RCC 7860 (cell line): ENCODE measurements at regions not wholly inside any gene's neighbourhood (a gene's known extent, or its start where the extent isn't known, plus 50 kb on each side); places are given as distances from the start of the nearest gene placed in this dataset.

Experiments used
- DNase-seq: peaks from one replicate; pipeline ENCODE4 v3.0.0-alpha.2; 2015; ENCODE audit warnings: low spot score
- FAIRE-seq: peaks from 2 replicates; lab custom pipeline; 2012; peaks lifted over from hg19 to GRCh38; lab: Jason Lieb, UNC

DNA sequence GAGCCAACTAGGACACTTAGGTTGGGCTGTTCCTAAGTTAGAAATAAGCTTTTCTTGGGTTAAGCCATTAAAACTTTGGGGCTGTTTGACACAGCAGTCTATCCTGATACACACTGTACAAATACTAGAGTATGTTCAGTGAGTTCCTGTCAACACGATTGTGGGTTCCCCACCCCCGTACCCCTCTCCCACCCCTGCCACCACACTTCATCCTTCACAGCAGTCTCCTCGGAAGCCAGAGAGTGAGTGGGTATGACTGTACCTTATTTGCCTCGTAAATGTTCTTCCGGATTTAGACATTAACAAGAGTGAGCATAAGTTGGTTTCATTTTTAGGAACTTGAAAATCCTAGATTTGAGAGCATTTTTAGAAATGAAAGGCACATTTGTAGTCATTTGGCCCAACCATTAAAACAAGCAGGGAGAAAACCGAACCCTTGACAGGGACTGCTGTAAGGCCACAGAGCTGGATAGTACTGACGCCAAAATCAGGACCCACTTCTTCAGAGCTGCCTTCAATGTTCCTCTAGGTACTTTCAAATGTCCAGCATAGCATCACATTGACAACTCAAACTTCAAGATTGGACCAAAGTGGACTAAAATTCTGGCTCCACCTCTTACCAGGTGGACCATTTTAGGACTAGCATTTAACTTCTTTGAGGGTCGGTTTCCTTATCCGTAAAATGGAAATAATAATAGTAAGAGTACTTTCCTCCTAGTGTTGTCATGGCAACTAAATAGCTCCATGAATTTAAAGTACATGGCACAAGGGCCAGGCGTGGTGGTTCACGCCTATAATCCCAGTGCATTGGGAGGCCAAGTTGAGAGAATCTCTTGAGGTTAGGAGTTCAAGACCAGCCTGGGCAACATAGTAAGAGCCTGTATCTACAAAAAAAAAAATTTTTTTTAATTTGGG, 166.3 kb upstream of the SERTAD2 start:
- DNase-seq (no peak), FAIRE-seq (no peak)

DNA sequence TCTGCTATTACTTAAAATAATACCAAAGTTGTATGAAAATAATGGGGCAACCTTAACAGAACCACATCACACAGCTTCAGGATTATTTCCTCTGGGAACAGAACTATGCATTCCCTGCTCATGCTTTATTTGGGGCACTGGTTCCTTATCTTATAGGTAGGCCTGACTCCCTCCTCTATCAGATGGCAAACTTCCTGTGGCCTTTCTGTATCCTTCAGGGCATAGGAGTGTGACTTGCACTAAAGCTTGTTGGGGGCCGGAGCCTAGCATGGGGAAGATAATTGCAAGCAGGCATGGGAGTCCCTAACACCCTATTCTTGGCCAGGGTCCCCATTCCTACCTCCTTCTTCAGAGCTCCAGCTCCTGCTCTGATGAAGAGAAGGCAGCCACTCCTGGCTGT, 167.2 kb upstream of the SERTAD2 start:
- no peak for DNase-seq
- no peak for FAIRE-seq

DNA sequence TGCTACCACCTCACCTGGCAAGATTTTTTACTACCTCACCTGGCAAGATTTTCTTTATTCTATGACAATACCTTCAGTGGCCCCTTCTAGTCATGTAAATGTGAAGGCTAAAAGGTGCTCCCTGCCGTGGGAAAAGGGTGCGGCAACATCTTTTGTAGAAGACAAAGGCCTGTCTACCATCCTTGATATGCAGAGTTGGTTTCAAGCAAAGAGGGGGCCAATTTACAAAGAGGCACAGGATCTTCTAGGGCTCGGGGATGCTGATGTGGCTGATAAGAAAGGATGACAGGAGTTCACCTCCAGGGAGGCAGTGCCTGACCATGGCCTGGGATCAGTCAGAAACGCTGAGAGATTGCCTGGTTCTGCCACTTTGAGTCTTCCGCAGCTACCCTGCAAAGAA, 165.4 kb upstream of the SLC1A4 start:
- FAIRE-seq (no peak), DNase-seq (no peak)

DNA sequence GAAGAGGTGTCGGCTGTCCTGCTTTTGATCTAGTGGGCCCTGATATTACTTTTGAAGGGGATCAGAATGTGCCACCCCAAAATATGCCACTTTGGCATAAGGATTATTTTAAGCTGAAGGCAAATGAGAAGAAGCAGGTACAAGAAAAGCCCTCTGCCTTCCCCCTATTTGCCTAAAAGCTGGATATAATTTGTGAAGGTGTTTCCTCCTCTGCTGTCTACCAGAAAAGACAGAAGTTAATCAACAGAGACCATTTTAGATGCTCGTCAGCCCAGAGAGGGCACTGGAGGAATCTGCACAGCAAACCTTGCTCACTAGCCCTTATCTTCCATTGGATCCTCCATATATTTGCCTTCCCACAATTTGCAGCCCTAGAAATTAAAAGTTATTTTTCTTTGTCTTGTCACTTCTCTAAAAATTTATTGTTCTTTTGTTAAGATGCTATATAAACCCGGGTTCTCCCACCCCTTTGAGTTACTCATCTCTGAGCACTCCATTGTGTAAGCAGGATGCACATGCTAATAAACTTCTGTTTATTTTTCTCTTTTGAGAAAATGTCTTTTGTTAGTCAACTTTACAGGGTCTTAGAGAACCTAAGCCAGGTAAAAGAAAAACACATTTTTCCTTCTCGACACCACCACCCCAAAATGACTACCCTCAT, 163.2 kb upstream of the SLC1A4 start:
- FAIRE-seq (no peak), DNase-seq (no peak)

DNA sequence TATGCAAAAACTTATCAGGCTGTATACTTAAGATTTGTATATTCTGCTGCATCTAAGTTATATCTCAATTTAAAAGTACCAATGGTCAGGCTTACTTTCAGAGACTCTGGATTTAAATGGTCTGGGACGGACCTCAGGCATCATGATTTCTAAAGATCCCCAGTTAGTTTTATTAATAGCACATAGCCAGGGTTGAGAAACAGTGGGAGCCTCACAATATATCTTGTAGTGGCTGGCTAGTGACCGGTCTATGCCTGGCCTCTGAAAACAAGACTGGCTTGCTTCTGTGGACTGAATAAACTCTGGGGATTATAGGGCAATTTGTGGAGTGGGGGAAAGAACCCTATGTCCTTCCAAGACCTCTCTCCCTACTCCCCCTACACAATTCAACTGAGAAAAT, 162.5 kb upstream of the SLC1A4 start:
- FAIRE-seq = no peak
- no peak for DNase-seq

DNA sequence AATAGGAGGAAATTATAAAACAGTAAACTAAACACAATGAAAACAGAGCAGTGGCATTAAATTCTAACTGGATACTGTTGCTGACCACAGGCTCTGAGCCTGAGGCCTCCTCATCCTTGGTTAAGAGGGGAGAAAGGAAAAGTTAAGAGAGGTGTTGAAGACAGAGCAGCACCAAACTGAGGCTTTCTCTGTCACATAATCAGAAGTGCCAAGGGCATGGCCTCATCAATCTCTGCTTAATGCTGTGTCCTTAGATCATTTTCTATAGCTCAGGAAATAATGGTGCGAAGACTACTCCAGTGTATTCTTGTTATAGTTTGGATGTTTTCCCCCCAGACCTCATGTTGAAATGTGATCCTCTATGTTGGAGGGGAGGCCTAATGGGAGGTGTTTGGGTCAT, 160.9 kb upstream of the SLC1A4 start:
- FAIRE-seq = no peak
- no peak for DNase-seq

DNA sequence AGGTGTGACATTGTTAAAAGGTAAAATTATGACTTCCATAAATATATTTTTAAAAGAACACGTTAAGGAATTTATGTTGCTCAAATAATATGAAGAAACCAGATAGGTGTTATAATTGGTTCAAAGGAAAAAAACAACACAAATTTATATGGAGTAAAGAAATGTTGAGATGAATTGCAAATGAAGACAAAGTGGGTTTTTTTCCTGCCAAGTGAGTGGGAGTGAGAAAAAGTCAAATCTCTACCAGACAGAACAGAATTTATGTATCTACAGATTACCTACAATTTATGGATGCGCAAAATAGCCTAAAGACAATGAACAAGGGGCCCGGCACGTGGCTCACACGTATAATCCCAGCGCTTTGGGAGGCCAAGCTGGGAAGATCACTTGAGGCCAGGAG, 159.7 kb upstream of the SLC1A4 start:
- DNase-seq = no peak
- no peak for FAIRE-seq

DNA sequence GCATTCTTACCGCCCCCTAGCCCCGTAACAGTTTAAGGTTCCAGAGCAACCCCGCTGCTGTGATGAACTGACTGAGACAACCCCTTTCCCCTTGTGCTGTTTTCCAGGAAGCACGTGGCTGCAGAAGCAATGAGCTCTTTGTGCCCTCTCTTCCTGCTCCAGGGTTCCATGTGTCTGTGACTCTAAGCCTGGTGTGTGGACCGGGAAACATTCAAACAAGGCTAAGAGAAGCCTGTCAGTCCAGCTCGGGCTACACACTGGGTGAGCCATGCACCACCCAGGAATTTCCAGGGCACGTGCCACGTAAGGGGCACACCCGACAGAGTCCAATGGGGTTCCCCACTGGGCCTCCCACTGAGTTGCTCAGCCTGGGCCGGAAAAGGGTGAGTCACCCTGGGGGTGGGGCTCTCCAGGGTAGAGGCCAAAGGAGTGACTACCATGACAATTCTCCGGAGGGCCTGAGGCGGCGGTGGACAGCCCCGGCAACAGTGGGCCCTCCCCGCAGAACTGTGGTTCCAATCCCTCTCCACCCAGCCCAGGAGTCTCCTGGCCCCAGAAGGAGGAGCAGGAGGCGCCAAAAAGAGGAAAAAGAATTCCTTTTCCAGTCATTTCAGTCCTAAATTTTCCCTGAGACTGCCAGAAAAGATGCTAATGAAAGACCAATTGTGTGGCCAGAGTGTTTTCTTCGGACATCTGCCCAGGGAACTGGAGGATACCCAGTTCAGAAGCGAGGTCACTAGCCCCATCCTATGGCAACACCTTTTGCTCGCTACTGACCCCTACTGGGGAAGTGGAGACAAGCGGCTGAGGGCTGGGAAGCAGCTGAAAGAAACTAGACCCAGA, 157.8 kb upstream of the SLC1A4 start:
- peak; percentile 98 for DNase-seq

DNA sequence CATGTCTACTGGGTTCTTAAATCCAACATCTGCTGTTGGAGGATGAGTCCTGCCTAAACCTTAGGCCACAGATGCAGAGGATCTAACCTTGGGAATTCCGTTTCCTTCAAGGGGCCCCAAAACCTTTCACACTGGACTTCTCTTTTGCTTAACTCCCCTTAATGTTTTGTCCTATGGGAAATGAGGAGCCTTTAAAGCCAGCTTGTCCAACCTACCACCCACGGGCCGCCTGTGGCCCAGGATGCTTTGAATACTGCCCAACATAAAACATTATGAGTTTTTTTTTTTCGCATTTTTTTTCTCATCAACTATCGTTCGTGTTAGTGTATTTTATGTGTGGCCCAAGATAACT, 157.2 kb upstream of the SLC1A4 start:
- DNase-seq (no peak), FAIRE-seq (no peak)

More for the DNA sequence above, 157.8 kb upstream of the SLC1A4 start:
- peak; percentile 87 for FAIRE-seq

DNA sequence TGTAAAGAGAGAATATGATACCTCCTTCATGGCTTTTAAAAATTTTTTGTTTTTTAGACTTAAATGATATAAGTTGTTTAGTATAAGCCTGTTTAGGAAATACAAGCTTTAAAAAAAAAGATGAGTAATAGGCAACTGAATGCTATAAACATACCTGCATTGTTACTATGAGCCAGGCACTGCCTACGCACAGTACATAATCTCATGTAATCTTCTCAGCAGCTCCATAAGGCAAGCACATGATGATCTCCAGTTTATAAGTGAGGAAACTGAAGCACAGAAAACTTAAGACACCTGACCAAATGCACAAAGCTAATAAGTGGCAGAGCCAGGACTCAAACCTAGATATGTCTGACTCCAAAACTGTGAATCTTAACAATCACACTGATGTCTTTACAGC, 156.3 kb upstream of the SLC1A4 start:
- DNase-seq (no peak), FAIRE-seq (no peak)

DNA sequence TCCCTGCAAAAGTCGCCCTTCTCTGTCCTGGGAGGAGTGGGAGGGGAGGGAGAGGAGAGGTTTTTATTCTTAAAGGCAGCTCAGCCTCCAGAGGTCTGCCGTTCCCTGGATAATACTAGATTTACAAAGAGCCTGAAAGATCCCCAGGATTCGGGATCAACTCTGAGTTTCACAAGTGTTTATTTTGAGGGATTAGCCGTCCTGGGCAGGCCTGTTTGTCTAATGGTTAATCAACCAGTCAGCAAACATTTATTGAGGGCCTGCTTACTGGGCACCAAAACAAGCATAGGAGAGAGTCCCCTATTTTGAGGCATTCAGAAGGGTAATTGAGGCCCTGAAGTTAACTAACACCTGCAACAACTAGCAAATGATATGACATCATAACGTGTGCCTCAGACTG, 152.6 kb upstream of the SLC1A4 start:
- DNase-seq = no peak
- FAIRE-seq = no peak

DNA sequence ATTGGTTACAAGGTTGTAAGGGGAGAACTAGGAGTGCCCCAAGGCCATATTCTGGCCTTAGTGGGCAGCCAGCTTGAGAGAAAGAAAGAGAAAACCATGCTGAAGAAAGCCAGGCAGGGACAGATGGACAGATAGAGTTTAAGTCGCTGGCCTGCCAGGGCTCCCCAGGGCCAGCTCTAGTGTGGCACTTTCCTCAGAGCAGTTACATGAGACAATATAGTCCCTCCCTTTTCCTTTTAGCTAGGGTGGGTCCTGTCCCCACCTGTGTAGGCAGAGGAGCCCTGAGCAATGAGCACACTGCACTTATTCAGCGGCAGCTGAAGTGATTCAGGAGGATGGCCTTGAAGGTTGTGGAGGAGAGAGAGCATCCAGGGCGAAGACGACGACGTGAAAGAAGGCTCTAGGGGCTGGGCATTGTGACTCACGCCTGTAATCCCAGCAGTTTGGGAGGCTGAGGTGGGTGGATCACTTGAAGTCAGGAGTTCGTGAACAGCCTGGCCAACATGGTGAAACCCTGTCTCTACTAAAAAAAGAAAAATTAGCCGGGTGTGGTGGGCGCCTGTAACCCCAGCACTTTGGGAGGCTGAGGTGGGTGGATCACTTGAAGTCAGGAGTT, 152.0 kb upstream of the SLC1A4 start:
- FAIRE-seq = peak; percentile 36

DNA sequence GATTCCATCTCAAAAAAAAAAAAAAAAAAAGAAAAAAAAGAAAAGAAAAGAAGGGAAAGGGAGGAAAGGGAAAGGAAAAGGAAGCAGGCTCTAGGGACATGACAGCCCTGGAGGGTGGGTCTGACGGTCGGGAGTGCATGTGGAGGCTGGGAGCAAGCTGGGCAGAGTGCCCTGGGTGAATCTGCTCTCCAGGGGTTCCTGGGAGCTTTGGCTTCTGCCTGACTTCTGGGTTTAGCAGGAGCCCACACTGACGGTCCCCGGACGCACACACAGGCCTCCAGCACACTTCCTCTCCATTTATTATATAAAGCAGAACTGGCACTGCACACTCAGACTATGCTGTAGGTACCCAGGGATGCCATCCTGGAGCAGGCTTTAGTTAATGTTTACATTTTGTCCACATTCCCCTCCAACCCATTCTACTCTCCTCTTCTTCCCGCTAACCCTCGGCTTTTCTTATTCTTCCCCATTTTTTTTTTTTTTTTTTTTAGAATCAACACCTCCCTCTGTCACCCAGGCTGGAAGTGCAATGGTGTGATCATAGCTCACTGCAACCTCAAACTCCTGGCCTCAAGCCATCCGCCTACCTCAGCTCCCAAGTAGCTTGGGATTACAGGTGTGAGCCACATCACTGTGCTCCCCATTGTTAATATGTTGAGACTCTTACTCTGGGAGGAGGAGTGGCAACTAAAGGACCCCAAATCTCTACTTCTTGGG, 151.1 kb upstream of the SLC1A4 start:
- peak; percentile 83 for DNase-seq
- FAIRE-seq = peak; percentile 80

More for the DNA sequence above, 152.0 kb upstream of the SLC1A4 start:
- DNase-seq = peak; percentile 80

DNA sequence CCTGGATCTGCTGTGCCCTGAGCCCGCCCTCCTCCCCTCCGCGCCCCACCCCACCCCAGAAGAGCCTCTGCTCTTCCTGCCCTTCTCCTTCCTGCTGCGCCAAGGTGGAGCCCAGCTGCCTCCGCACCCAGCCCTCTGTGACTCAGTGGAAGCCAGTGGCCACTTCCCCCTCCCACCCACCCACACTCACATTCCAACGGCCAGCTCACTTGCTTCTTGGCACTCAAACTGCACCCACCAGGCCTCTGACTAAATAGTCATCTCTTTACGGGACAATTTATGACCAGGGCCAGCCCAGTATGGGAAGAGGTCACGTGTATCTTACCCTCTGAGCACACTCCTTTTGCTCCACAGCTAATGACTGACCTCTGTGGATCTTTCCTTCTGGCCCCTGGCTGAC, 150.4 kb upstream of the SLC1A4 start:
- DNase-seq (peak; percentile 99), FAIRE-seq (peak; percentile 84)

DNA sequence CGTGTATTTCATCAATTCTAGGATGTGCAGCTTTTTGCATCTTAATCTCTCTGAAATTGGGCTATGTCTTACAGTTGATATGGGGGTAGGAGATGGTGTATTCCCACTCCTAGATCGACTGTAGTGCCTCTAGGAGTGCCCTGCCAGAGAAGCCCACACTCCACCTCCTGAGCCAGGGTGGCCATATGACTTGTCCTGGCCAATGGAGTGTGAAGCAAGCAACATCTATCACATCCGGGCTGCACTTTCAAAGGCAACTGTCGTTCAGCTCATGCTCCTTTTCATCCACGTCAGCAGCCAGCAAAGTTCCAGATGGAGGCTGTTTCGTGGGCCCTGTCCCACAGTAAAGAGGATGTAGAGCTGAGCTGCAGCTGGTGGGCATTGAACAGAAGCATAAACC, 149.4 kb upstream of the SLC1A4 start:
- DNase-seq (peak; percentile 80), FAIRE-seq (peak; percentile 18)

DNA sequence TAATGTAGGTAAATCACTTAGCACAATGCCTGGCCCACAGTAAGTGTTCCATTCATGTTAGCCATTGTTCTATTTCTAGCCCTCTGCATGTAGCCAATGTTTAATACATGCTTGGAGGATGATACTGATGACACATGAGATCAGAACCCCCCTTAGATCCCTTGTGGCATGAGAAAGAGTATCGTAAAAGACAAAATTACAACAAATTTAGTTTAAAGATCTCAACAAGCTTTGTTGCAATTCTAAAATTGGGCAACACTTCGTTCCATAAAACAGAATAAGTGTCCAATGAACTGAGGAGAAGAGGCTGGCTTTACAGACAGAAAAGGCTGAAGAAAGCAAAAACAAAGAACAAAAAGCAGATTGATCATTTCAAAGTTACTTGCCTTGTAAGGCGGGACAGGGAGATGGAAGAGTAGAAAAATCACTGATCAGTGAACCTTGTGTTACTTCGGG, 148.7 kb upstream of the SLC1A4 start:
- FAIRE-seq (no peak), DNase-seq (no peak)

DNA sequence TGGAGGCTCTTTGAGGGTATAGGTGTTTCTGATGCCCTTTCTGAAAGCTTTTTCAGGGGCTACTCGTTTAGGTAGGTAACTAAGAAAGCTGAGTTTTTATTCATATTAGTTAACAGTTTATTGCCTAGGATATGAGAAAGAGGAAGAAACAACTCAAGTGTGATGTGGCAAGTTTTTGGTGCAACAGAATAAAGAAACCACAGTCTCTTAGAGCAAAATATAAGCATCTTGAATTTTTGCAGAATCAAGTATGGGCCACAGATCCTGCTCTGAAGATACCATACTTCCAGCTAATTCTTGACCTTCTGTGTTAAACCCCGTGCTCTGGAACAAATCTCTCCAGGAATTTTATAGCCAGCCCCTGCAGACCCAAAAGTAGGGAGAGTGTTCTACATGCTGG, 147.7 kb upstream of the SLC1A4 start:
- no peak for FAIRE-seq

DNA sequence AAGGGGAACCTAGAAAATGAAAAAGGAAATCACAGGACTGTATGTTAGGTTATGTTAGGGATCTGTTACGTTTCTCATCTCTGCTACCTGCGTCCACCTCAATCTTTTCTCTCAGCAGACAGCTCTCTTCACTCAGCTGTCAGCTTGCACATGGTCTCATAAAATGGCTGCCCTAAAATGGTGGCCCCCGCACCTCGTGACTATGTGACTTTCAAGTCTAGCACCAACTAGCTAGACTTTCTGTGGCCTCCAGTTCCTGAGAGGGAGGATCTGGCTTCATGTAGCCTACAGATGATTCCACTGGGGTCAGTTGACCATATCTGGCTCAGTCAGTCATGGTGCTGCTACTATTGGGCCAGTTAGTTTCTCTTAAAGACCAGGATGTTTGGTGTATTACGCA, 147.2 kb upstream of the SLC1A4 start:
- no peak for FAIRE-seq
- no peak for DNase-seq

More for the DNA sequence above, 147.7 kb upstream of the SLC1A4 start:
- no peak for DNase-seq

DNA sequence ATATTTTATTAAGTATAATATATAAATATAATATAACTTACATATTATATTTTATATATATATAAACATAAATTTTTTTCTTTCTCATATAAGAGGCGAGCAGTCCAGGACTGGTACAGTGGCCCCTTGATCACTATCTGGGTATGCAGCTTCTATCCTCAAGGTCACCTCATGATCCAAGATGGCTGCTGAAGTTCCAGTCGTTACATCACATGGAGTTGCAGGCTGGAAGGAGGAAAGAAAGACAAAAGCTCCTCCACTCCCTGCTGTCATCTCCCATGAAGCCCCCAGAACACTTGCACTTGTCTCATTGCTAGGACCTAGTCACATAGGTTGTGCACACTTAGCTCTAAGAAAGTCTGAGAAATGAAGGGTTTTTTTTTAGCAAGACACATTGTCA, 145.1 kb upstream of the SLC1A4 start:
- no peak for FAIRE-seq
- no peak for DNase-seq

DNA sequence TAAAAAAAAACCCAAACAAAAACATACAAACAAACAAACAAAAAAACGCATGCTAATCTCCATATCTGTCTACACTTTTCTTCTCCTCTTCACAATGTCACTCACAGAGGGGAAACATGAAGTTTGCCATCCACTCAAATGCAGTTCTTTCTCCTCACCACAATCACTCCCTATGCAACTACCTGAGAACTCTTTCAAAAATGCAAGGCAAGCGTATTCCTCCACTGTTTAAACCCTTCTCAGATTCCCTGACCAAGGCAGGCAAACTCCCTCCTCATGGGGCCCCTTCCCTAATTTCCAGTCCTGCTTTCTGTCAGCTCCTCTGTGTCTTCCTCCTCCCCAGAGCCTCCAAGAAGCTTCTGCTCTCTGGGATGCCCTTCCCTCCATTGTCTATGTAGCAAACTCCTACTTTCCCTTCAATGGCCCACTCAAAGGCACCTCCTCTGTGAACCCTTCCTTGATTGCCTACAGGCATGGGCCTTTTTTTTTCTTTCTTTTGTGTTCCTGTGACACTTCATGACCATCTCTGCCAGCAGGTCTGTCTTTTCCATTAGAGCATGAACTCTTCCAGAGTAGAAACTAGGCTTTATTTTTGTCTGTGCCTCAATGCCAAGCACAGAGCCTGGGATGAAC, 143.8 kb upstream of the SLC1A4 start:
- FAIRE-seq (no peak), DNase-seq (no peak)
